WTC11 (cell line): ENCODE measurements at regions not wholly inside any gene's neighbourhood (a gene's known extent, or its start where the extent isn't known, plus 50 kb on each side); places are given as distances from the start of the nearest gene placed in this dataset.

Experiments used
- ATAC-seq: fragments of 200-7000 bp; cut with Tn5 transposase; 2 replicates; pipeline ENCODE4 v1.10.0; 2021; ENCODE audit warnings: mild to moderate bottlenecking, moderate library complexity
- CTCF ChIA-PET: fragments of 300-600 bp; sonication (Branson Sonifier 250); formaldehyde crosslinking; loops from one replicate; lab custom pipeline; 2021; ENCODE audit warnings: antibody characterized with exemption; lab: Charles Lee
- POLR2A ChIA-PET: fragments of 350-600 bp; sonication (Branson Sonifier 250); formaldehyde crosslinking; loops from one replicate; lab custom pipeline; 2021; ENCODE audit warnings: antibody characterized with exemption; lab: Charles Lee
- DNase-seq: peaks from one replicate; pipeline ENCODE4 v3.0.0; 2021; ENCODE audit warnings: low spot score
- H3K27ac Mint-ChIP-seq: 2 replicates; pipeline ENCODE4 v1.8.0; 2021; ENCODE audit warnings: mixed read lengths
- H3K27me3 Mint-ChIP-seq: 2 replicates; pipeline ENCODE4 v1.8.0; 2021; ENCODE audit warnings: low read depth, mild to moderate bottlenecking, moderate library complexity, mixed read lengths
- H3K36me3 Mint-ChIP-seq: 2 replicates; pipeline ENCODE4 v1.8.0; 2021; ENCODE audit warnings: mixed read lengths
- H3K4me1 Mint-ChIP-seq: 2 replicates; pipeline ENCODE4 v1.8.0; 2022; ENCODE audit warnings: mixed read lengths
- H3K4me3 Mint-ChIP-seq: 2 replicates; pipeline ENCODE4 v1.8.0; 2021; ENCODE audit warnings: mild to moderate bottlenecking, moderate library complexity, mixed read lengths
- H3K9me3 Mint-ChIP-seq: 2 replicates; pipeline ENCODE4 v1.8.0; 2021; ENCODE audit warnings: mixed read lengths
- ATF6 ChIP-seq: sonication (generic); formaldehyde crosslinking; IDR thresholded peaks from 2 replicates; pipeline ENCODE4 v1.8.1; 2023; ENCODE audit warnings: mild to moderate bottlenecking, missing genetic modification reagents
- CDX4 ChIP-seq: fragments of 250-450 bp; sonication (Bioruptor Pico); IDR thresholded peaks from 2 replicates; pipeline ENCODE4 v1.9.0; 2021; ENCODE audit warnings: moderate library complexity, mild to moderate bottlenecking, inconsistent platforms, borderline replicate concordance
- HMGA2 ChIP-seq: fragments of 250-450 bp; sonication (Bioruptor Pico); IDR thresholded peaks from 2 replicates; pipeline ENCODE4 v1.4.0; 2021; ENCODE audit warnings: mild to moderate bottlenecking, moderate library complexity
- MXD4 ChIP-seq: fragments of 250-450 bp; sonication (Bioruptor Pico); IDR thresholded peaks from 2 replicates; pipeline ENCODE4 v1.8.0; 2021; ENCODE audit warnings: mild to moderate bottlenecking, moderate library complexity, borderline replicate concordance
- MYBL2 ChIP-seq: sonication (generic); formaldehyde crosslinking; IDR thresholded peaks from 2 replicates; pipeline ENCODE4 v1.8.1; 2023; ENCODE audit warnings: mild to moderate bottlenecking, moderate library complexity, missing genetic modification reagents
- NFATC4 ChIP-seq: fragments of 250-450 bp; sonication (Bioruptor Pico); IDR thresholded peaks from 2 replicates; pipeline ENCODE4 v1.9.0; 2021; ENCODE audit warnings: mild to moderate bottlenecking
- NR2C2 ChIP-seq: sonication (generic); formaldehyde crosslinking; IDR thresholded peaks from 2 replicates; pipeline ENCODE4 v1.8.0; 2022; ENCODE audit warnings: mild to moderate bottlenecking, missing genetic modification reagents
- NR3C1 ChIP-seq: sonication (generic); formaldehyde crosslinking; conservative IDR thresholded peaks from 2 replicates; pipeline ENCODE4 v1.8.1; 2023; ENCODE audit warnings: low read depth, mild to moderate bottlenecking, missing genetic modification reagents
- PRDM15 ChIP-seq: sonication (generic); formaldehyde crosslinking; IDR thresholded peaks from 2 replicates; pipeline ENCODE4 v1.8.0; 2022; ENCODE audit warnings: missing genetic modification reagents
- PREB ChIP-seq: sonication (generic); formaldehyde crosslinking; IDR thresholded peaks from 2 replicates; pipeline ENCODE4 v1.8.1; 2022; ENCODE audit warnings: mild to moderate bottlenecking, missing genetic modification reagents, moderate library complexity, borderline replicate concordance
- RELA ChIP-seq: sonication (generic); formaldehyde crosslinking; IDR thresholded peaks from 2 replicates; pipeline ENCODE4 v1.8.1; 2022; ENCODE audit warnings: missing genetic modification reagents, mild to moderate bottlenecking, borderline replicate concordance
- STAT6 ChIP-seq: sonication (generic); formaldehyde crosslinking; conservative IDR thresholded peaks from 2 replicates; pipeline ENCODE4 v1.8.1; 2023; ENCODE audit warnings: mild to moderate bottlenecking, low read depth, missing genetic modification reagents, moderate library complexity
- ZNF281 ChIP-seq: sonication (generic); formaldehyde crosslinking; IDR thresholded peaks from 2 replicates; pipeline ENCODE4 v1.8.0; 2023; ENCODE audit warnings: mild to moderate bottlenecking, missing genetic modification reagents
- ZNF425 ChIP-seq: fragments of 250-450 bp; sonication (Bioruptor Pico); conservative IDR thresholded peaks from 2 replicates; pipeline ENCODE4 v1.9.0; 2021; ENCODE audit warnings: mild to moderate bottlenecking
- ZNF512 ChIP-seq: sonication (generic); formaldehyde crosslinking; IDR thresholded peaks from 2 replicates; pipeline ENCODE4 v1.8.1; 2022; ENCODE audit warnings: missing genetic modification reagents, borderline replicate concordance

GRCh38 chr1:220942278-220942677 lies 63.0 kb downstream of the HLX start:
- ATAC-seq = no peak
- no peaks in the 10 kb centered on the region for H3K36me3 Mint-ChIP-seq

More at GRCh38 chr1:220942278-220942677, 63.0 kb downstream of the HLX start:
- no peak for DNase-seq
- Mint-ChIP-seq H3K27ac (no peak overlapping the region), H3K27me3 (no peaks in the 10 kb centered on the region), H3K4me3 (no peak overlapping the region), H3K4me1 (no peaks in the 10 kb centered on the region), H3K9me3 (peaks cover 9% of the 10 kb centered on the region)
- ChIA-PET CTCF (no interaction called here), POLR2A (no interaction called here)
- no peak for TF ChIP-seq ZNF281 (CRISPR knock-in tag)
- no peak for TF ChIP-seq STAT6 (CRISPR knock-in tag)
- no peak for TF ChIP-seq HMGA2 (CRISPR knock-in tag)
- no peak for TF ChIP-seq ZNF425 (CRISPR knock-in tag)
- no peak for TF ChIP-seq ATF6 (CRISPR knock-in tag)
- TF ChIP-seq MXD4 = no peak
- TF ChIP-seq ZNF512 (CRISPR knock-in tag) = no peak
- no peak for TF ChIP-seq PRDM15 (CRISPR knock-in tag)
- TF ChIP-seq NR3C1 = no peak
- no peak for TF ChIP-seq PREB (CRISPR knock-in tag)
- TF ChIP-seq RELA (CRISPR knock-in tag) = no peak
- TF ChIP-seq NR2C2 = no peak
- TF ChIP-seq NFATC4 (CRISPR knock-in tag) = no peak
- TF ChIP-seq CDX4 (CRISPR knock-in tag) = no peak
- no peak for TF ChIP-seq MYBL2 (CRISPR knock-in tag)
